ENCODE measurements at regions not wholly inside any gene's neighbourhood (a gene's known extent, or its start where the extent isn't known, plus 50 kb on each side); places are given as distances from the start of the nearest gene placed in this dataset.
"Not testable (repeated sequence)": the region's sequence is repeated elsewhere in the genome, so short reads cannot be mapped to it uniquely, and the experiment has no call there.

- DNase-seq (ENCODE audit: low read depth): no peak
- no peak overlapping the region for H3K4me3 ChIP-seq (ENCODE audit: low read depth, low read length)
- no peak for TF ChIP-seq CTCF (IDR thresholded peaks at IDR 0.05; ENCODE audit: low read depth, low read length, missing control alignments)
Observed at GRCh38 chr4:138460477-138461414, 218.6 kb upstream of the SLC7A11 start.

GRCh38 chr4:138458751-138459150 lies 216.6 kb upstream of the SLC7A11 start:
- TF ChIP-seq CTCF (IDR thresholded peaks at IDR 0.05; ENCODE audit: low read depth, low read length, missing control alignments): no peak
- H3K4me3 ChIP-seq (ENCODE audit: low read depth, low read length): no peak overlapping the region
- DNase-seq (ENCODE audit: low read depth): no peak

- not testable (repeated sequence) for DNase-seq (ENCODE audit: low read depth); H3K4me3 ChIP-seq (ENCODE audit: low read depth, low read length)
Observed at GRCh38 chr4:138456349-138456748, 214.2 kb upstream of the SLC7A11 start.

- no peak for TF ChIP-seq CTCF (IDR thresholded peaks at IDR 0.05; ENCODE audit: low read depth, low read length, missing control alignments)
- DNase-seq (ENCODE audit: low read depth): no peak
- H3K4me3 ChIP-seq (ENCODE audit: low read depth, low read length): no peak overlapping the region
Observed at GRCh38 chr4:138455097-138455496, 212.9 kb upstream of the SLC7A11 start.

- TF ChIP-seq CTCF (IDR thresholded peaks at IDR 0.05; ENCODE audit: low read depth, low read length, missing control alignments): no peak
- DNase-seq (ENCODE audit: low read depth): no peak
- H3K4me3 ChIP-seq (ENCODE audit: low read depth, low read length): no peak overlapping the region
Observed at GRCh38 chr4:138452826-138453225, 210.7 kb upstream of the SLC7A11 start.

GRCh38 chr4:138451276-138451663 lies 209.1 kb upstream of the SLC7A11 start:
- H3K4me3 ChIP-seq (ENCODE audit: low read depth, low read length): no peak overlapping the region
- no peak for TF ChIP-seq CTCF (IDR thresholded peaks at IDR 0.05; ENCODE audit: low read depth, low read length, missing control alignments)
- no peak for DNase-seq (ENCODE audit: low read depth)

- no peak overlapping the region for H3K4me3 ChIP-seq (ENCODE audit: low read depth, low read length)
- no peak for DNase-seq (ENCODE audit: low read depth)
- TF ChIP-seq CTCF (IDR thresholded peaks at IDR 0.05; ENCODE audit: low read depth, low read length, missing control alignments): no peak
Observed at GRCh38 chr4:138450546-138451275, 208.6 kb upstream of the SLC7A11 start.

Data from GM12864 (cell line).